ENCODE measurements at regions not wholly inside any gene's neighbourhood (a gene's known extent, or its start where the extent isn't known, plus 50 kb on each side); places are given as distances from the start of the nearest gene placed in this dataset.

DNA sequence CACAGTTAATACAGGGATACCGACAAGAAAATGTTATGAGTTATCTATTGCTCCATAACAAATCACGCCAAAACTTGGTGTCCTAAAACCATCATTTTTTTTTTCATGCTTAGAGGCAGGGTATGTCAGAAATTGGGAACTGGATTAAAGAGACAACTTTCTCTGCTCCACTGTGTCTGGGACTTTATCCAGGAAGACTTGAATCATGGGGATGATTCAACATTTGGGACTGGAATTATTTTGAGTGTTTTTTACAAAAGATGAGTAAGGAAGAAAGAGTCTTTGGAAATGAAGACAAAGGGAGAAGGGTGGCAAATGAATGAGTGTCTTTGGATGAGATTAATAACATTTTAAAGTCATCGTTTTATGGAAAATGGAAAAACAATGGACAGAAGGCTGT, 1883.7 kb upstream of the C9orf72 start:
- Histone ChIP-seq H3K23me2 (ENCODE audit: insufficient read length, low read depth, low read length, poor library complexity, severe bottlenecking) (no peaks in the 10 kb centered on the region), H4K20me1 (ENCODE audit: control insufficient read depth, insufficient read depth, insufficient read length) (no peaks in the 10 kb centered on the region), H3T11ph (ENCODE audit: low read length) (no peak overlapping the region), H3K9me3 (ENCODE audit: control insufficient read depth, low read depth, low read length) (no peaks in the 10 kb centered on the region), H2AFZ (ENCODE audit: low read length) (no peak overlapping the region), H2BK5ac (ENCODE audit: insufficient read length, low read length) (no peak overlapping the region), H3K27ac (ENCODE audit: insufficient read length, low read depth, low read length) (no peak overlapping the region), H3K14ac (ENCODE audit: insufficient read depth, low read length) (no peak overlapping the region), H2BK15ac (ENCODE audit: low read depth, low read length) (no peak overlapping the region), H4K91ac (ENCODE audit: insufficient read length, low read depth, low read length) (no peak overlapping the region), H3K4ac (ENCODE audit: low read depth, low read length) (no peak overlapping the region), H2BK12ac (ENCODE audit: insufficient read length, low read depth, low read length) (no peak overlapping the region), H3K27me3 (ENCODE audit: insufficient read depth, low read length) (no peaks in the 10 kb centered on the region), H2BK20ac (ENCODE audit: low read depth, low read length, poor library complexity, severe bottlenecking) (no peak overlapping the region), H3K79me2 (ENCODE audit: insufficient read depth, low read length) (no peaks in the 10 kb centered on the region), H3K79me1 (ENCODE audit: insufficient read depth, low read depth, low read length, poor library complexity, severe bottlenecking) (no peaks in the 10 kb centered on the region), H3K23ac (ENCODE audit: insufficient read length, low read depth, low read length) (no peak overlapping the region), H4K5ac (ENCODE audit: insufficient read length, low read depth, low read length) (no peak overlapping the region), H3K4me2 (ENCODE audit: insufficient read depth, insufficient read length, low read length) (no peak overlapping the region), H4K8ac (replicated peaks; ENCODE audit: insufficient read length, low read depth, low read length) (no peak overlapping the region), H2BK120ac (ENCODE audit: low read depth, low read length, poor library complexity, severe bottlenecking) (no peak overlapping the region), H3K56ac (ENCODE audit: insufficient read length, low read depth, low read length) (no peak overlapping the region), H3K18ac (ENCODE audit: insufficient read length, low read depth, low read length) (no peak overlapping the region), H2AK5ac (ENCODE audit: insufficient read length, low read length) (no peak overlapping the region), H3K4me1 (ENCODE audit: insufficient read depth, low read length) (no peaks in the 10 kb centered on the region), H3K9ac (ENCODE audit: extremely low read depth, insufficient read length, low read length) (no peak overlapping the region)
- DNase-seq, result no peak
- H3K9me3 Mint-ChIP-seq, result peaks cover 20 to 26% of the 10 kb centered on the region in 2 experiments
- H3K4me3 Mint-ChIP-seq, result no peak overlapping the region
- peaks cover 4% of the 10 kb centered on the region for H3K27me3 Mint-ChIP-seq (ENCODE audit: low read depth)
- no peak overlapping the region for H3K27ac Mint-ChIP-seq
- TF ChIP-seq, protein P1, sequence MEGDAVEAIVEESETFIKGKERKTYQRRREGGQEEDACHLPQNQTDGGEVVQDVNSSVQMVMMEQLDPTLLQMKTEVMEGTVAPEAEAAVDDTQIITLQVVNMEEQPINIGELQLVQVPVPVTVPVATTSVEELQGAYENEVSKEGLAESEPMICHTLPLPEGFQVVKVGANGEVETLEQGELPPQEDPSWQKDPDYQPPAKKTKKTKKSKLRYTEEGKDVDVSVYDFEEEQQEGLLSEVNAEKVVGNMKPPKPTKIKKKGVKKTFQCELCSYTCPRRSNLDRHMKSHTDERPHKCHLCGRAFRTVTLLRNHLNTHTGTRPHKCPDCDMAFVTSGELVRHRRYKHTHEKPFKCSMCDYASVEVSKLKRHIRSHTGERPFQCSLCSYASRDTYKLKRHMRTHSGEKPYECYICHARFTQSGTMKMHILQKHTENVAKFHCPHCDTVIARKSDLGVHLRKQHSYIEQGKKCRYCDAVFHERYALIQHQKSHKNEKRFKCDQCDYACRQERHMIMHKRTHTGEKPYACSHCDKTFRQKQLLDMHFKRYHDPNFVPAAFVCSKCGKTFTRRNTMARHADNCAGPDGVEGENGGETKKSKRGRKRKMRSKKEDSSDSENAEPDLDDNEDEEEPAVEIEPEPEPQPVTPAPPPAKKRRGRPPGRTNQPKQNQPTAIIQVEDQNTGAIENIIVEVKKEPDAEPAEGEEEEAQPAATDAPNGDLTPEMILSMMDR (conservative IDR thresholded peaks at IDR 0.05), result no peak
- peaks cover 7 to 25% (median 16%) of the 10 kb centered on the region in 3 experiments; a peak in 6 of 7 replicates for H3K36me3 Mint-ChIP-seq (ENCODE audit: insufficient read depth in 1 of 3, low read depth in 3 of 3)
- H3K4me1 Mint-ChIP-seq, result no peaks in the 10 kb centered on the region
- no CpG with 5 or more reads among the region's 3 CpGs for WGBS (ENCODE audit: extremely low coverage, insufficient read length, low lambda C conversion rate)

All from H9 (cell line).